Left kidney (tissue), 1 donor: ENCODE measurements at regions not wholly inside any gene's neighbourhood (a gene's known extent, or its start where the extent isn't known, plus 50 kb on each side); places are given as distances from the start of the nearest gene placed in this dataset.
"Not testable (repeated sequence)": the region's sequence is repeated elsewhere in the genome, so short reads cannot be mapped to it uniquely, and the experiment has no call there.

ENCODE experiments used
- DNase-seq: peaks from one replicate; pipeline ENCODE4 v3.0.0-alpha.2; 2013

DNA sequence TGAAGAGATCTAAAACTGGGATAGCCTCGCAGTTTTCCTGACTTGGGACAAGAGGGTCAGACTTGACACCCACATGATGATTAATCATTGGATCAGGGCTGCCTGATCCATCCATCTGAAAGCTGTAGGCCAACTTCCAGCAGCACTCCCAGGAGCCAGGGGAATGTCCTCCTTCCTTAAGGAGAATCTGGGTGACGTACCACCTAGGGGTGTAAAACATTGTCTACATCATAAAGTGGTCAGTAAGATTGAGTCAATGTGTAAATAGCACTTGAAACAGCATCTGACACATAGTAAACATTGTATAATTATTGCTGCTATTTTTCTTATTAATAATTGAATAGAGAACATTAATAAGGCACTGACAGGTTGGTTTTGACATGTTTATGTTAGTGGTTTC, 392.8 kb downstream of the JRKL start:
- DNase-seq, result no peak

DNA sequence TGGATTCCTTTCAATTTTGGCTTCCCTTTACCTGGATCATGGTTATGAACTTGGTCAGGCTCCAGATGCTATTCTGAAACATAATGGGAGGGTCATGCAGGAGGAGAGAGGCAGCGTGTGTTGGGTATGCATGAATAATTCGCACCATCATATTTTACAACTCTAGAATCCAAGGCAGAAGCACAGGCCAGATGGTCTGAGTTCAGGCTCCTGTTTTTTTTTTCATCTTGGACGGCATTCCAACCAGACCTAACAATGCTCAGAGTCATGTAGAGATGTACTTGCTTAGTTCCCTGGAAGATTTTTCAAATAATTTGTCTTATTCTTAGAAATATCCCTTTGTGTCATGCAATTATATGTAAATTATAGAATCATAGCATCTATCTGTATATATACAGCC, 393.5 kb downstream of the JRKL start:
- no peak for DNase-seq

DNA sequence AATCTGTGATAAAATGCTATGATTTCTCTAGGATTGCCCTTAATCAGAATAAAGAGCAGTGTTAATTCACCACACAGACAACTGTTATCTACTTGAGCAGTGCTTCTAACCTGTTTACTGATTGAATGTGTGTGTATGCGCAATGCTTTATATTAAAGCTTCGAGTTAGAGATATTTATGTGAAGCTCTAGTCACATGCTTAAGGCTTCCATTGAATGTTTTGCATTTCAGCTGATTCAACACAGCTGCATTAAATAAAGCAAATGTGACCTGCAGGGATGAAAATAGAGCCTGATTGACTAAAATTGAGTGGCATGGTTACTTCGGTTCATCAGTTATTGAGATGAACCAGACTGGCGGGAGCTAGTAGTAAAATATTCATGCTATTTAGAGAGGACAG, 395.3 kb downstream of the JRKL start:
- peak; percentile 5 for DNase-seq

DNA sequence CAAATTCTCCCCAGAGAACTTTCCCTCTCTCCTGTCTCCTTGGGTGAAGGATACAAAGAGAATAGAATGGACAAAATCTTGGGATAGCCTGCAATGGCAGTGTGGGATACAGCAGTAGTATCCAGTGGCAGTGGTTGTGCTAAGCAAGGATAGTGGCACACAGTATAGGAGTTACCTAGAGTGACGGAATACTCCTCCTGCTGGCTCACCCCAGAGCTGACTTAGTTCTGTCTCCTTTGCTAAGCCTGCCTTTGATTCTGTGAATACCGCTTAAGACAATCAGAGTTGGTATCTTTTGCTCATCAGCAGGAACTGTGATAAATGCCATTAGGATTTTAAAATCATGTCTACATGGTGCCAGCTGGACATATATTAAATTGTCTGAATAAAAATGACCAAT, 404.3 kb downstream of the JRKL start:
- no peak for DNase-seq

DNA sequence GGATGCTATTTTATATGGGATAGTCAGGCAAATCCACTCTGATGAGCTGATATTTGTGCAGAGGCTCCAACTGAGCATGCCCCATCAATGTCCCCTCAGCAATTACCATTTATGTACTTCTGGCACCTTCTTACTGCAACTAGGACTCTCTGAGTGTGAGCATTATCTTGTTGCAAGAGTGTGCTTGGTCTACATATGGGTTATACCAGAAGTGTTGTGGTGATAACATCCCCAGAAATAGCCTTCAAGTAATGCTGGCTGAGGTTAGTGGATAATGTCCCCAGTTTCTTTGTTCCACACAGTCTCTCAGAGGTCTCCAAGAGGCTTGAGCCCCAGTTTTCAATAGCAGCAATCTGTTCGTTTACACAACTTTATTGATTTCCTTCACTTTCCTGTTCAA, 408.6 kb downstream of the JRKL start:
- no peak for DNase-seq

DNA sequence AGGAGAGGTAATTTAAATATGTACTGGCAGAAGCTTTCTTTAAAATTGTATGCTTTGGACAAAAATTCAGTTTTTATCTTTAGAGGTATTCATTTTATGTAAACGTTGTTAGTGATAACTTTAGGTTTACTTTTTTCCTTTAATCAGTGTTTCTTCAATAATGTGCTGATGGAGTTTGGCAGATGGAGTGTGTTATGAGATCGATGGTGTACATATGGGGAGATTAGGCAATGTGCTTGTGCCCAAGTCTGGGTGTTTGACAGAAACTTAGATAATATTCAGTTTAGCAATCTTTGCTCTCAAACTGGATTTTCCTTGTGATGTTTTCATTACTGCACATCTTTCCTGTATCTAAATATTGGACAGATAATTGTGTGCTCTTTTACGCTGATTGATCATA, 425.4 kb downstream of the JRKL start:
- no peak for DNase-seq

DNA sequence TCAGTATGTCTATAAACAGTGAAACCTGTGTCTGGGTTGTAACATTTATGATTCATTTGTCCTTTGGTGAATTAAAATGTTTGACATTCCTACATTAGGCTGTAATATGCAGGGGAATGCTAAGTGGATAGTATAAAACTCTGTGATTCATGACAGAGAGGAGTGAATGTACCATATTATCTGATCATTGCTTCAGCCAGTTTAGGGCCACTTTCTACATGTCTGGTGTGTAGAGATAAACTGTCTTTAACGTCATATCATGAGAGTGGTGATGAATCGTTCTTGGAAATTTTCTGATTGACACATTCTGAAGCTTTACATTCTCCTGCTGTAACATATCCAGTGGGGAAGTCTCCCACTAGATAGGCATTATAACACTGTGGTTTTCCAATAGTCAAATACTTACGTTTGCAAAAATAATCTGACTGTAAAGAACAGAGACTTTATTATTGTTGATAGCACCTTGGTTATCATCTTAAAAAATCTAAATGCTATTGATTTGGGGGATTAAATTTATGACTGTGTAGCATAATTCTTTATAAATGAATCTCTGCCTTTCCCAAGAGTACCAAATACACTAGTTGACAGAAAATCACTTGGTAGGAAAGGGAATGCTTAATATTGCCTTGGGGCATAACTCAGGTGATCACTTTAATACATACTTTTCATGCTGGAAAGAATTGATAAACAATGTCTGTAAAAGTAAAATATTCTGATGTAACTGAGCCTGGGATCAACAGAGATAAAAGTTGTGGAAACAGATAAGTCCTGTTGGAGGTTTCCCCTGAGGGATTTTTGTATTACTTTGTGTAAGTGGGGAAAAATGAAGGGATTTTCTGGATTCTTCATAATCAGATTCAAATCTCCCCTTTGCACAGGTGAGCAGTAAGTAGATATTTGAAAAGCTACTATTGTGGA, 427.9 kb downstream of the JRKL start:
- no peak for DNase-seq

DNA sequence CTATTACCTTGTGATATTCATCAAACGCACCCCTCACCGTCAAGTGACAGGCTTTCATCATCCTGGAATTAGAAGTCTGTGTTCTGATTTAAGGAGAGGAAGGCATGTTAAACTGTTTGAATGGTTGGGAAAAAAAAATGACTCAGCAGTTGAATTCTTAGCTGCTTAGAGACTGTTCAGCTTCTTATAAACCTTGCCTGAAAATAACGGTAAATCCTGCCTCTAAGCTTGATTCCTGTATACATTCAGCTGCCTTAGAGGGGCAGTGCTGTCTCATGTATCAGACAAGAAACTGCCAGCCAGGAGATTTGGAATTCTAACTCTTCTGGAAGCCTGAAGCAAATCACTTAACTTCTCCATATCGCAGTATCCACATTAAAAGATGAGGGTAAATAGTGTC, 437.4 kb downstream of the JRKL start:
- peak; percentile 42 for DNase-seq

DNA sequence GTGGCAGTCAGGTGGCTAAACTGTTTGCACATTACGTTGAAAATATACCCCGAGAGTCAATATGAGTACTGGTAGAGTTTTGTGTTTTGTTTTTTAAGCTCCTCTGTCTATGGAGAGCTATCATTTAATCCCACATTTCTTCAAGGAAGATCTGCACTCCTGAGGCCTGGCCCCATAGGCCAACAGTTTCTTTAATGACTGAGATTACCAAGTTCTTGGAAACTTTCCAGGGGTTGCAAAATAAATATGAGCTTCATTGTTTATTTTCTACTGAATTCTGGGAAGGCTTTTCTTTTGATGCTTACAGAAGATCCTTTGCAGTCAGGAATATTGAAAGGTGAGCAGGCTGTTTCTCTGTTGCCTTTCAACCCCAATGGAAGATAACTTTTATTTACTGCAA, 452.0 kb downstream of the JRKL start:
- DNase-seq, result no peak

DNA sequence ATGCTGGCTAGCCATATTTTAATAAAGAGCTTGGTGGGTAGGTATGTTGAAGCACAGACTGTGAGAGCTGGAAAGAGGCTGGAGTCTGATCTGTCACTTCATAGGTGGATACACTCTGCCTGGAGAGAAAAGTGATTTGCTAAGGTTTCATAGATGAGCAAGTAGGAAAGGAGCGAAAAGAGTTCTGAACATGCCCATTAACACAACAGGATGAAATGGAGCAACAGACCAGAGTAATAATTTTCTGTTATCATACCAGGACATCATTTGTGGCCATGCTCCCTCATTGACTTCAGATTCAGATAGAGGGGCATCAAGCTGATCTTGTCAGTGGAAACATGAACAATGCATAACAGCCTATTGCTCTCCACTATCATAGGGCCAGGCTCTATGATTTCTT, 452.9 kb downstream of the JRKL start:
- DNase-seq, result no peak

DNA sequence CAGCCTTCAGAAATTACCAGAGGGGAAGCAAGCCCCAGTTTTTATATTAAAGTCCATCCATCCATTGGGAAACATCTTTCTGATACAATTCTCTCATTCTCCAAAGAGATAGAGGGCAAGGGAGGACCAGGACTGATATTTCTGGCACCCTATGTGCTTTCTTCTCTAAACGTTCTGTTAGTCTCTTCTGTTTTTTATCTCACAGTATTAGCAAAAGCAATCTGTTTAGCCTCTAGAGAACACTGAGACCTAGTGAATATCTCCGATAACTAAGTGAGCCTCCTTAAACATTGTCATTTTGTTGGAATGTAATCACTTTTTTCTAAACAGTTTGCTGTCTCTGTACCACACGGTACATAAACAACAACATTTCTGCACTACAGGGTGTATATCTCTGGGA, 464.6 kb downstream of the JRKL start:
- no peak for DNase-seq

DNA sequence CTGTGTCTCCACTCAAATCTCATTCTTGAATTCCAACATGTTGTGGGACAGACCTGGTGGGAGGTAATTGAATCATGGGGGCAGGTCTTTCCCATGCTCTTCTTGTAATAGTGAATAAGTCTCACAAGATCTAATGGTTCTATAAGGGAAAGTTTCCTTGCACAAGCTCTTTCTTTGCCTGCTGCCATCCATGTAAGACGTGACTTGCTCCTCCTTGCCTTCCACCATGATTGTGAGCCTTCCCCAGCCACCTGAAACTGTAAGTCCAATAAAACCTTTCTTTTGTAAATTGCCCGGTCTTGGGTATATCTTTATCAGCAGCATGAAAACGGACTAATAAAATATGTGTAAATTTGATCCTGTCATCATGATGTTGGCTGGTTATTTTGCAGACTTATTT, 471.9 kb downstream of the JRKL start:
- not testable (repeated sequence) for DNase-seq

DNA sequence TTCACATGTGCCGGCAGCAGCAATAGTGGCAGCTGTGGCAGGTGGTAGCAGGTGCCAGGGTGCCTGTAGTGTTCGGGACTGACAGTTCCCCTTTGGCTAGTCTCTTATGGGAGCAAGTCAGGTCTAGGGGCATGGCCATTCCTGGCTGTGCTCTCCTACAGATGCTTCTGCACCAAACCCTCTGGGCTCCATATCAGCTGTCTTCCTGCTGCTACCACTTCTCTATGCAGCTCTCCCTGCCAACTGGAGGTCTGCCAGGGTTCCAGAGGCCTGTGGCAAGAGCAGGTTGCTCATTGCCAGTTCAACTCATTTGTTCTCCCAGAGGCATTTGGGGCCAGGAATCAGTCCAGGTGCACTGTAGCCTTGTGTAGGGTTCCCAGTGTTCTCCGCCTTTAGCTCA, 473.7 kb downstream of the JRKL start:
- DNase-seq, result no peak

DNA sequence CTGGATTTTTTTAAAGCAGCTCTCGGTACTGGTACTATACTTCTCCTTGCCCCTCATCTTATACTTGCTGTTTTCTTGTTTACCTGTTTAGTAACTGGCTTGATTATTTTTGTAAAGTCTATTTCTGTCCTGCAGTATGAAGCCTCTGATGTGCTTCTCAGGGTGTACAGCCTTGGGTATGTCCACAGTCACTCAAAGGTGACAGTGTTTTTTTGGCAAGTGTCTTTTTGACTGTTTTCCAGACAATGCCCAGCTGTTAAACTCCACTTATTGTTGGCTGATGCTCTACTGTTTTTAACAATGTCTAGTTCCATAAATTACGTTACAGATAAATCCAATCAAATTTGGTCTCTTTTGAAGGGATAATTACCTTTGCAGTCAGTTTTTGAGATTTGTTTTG, 475.2 kb downstream of the JRKL start:
- DNase-seq, result no peak

DNA sequence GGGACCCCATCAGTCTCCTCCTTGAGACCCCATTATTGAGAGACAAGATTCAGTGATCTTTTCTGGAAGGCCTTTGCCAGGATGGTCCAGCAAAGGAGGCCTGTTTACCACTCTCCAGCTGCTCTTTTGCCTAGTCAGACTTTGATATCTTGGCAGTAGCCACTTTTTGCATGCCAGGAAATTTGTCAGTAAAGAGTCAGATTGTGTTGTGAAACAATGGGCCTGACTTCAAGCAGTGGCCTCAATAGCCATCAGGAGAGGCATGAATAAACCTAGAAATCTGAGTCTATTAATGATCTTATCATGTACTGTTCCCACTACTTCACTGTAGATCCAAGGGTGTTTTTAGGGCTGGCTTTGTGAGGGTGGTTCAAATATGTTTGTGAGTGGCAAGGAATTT, 479.4 kb downstream of the JRKL start:
- DNase-seq, result no peak

DNA sequence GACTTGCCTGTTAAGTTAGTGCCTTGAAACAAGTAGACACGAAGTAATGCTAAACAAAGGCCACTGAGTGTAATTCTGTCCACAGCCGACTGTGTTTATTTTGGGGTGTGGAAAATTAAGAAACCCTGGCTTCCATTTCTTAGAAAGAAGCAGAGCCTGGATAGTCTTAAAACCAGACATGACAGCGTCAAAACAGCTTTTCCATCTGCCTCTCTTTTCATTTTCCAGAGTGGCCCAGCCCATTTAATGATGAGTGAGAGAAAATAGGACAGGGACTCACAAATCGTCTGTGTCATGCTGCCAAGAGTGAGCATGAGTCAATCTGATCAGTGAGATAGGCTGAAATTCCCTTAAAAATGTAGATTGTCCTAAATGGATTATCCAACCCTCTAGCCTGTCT, 485.9 kb downstream of the JRKL start:
- no peak for DNase-seq

DNA sequence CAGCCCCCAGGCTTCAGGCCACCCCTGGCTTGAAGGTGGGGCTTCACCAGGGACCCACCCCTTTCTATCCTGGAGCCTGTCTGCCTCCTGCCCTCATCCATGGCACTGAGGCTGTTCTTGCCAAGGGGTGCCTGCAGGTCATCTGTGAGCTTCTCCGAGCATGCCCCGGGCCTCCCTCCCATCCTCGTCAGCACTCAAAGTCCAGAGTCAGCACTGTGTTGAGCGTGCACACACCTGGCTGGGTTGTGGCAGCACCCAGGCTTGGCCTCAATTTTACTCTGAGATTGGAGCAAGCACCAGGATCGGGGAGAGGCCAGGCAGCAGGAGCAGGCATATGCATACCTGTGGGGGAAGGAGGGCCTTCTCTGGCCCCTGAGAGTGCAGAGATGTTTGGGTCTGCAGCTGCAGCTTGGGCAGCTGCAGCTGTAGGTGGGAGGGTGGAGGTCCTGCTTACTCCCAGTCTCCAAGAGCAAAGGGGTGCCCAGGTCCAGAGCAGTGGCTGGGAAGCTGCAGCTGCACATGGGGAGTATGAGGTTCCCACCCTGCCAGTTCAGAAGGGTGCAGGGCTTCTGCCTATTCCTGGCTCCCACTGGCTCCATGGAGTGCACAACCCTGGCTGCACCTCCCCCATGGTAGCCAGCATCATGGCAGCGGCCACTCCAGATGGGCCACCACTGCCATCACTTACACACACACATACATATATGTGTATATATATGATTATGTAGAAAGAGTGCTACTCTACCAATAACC, 488.7 kb downstream of the JRKL start:
- DNase-seq, result no peak

DNA sequence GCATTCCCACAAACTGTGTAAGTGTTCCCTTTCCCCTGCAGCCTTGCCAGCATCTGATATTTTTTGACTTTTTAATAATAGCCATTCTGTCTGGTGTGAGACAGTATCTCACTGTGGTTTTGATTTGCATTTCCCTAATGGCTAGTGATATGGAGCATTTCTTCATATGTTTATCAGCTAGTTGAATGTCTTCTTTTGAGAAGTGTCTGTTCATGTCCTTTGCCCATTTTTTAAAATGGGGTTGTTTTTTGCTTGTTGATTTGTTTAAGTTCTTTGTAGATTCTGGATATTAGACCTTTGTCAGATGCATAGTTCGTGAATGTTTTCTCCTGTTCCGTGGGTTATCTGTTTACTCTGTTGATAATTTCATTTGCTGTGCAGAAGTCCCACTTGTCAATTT, 492.8 kb downstream of the JRKL start:
- DNase-seq, result not testable (repeated sequence)

DNA sequence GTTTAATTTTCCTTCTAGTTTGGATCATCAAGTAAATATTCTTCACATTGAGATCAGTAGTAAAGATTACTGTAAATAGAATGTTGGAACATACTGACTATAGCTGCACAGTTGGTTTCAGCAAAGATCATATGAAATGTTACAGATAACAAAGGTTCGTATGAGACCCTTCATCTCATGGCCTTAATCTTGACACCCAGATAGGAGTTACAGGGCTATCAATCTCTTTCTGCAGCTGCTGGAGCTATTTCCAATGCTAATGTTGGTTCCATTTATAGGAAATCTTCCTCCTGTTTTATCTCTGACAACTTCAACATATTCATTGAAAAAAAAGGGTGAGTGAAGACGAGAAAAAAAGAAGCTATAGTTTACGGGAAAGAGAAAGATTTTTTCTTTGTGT, 495.6 kb downstream of the JRKL start:
- no peak for DNase-seq

DNA sequence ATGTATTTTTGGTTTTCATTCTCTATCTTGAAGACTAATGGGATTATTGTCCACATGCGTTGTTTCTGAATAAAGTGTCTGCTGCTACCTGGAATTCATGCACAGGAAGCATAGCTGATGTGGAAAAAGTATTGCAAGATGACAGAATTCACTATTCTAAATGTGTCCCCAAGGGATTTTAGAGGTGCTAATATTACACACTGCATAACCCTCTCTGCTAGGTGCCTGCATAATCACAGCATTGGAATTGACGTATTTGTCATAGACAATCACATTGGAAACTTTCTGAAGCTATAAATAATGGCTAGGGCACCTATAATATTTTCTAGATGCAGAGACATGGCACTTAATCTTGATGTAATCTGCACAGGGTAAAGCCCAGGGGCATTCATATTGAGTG, 496.1 kb downstream of the JRKL start:
- DNase-seq, result no peak

DNA sequence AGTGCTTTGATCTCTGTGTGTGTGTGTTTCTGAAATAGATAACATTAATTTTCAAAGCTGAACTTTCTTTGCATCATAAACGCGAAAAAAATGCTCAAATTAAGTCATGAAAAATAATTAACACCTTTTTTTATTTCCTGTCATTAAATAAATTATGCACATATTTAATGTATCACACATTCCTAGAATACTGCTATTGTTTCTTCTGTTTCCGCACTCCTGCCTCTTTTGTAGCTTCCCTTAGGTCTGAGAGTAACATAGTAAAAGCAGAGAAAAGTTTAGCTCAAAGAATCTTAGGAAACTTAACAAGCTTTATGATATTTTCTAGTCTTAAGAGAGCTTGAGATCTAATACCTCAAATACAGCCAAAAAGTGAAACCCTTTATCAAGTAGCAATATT, 504.2 kb downstream of the JRKL start:
- DNase-seq, result no peak

DNA sequence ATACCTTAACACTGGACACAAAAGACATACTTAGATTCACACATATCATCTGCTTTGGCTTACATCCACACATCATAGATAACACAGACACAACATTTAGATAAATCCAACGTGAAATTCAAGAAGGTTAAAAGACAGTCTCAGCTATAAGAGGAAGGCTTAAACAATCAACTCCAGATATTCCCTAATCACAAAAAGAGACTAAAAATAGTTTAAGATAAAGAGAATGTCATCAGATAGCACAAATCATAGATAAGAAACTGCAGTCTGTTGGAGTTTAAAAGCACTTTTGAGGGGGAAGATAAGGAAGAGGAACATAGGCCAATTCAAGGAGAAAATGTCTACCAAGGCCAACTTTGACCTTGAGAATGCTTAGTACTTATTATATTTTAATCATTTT, 504.8 kb downstream of the JRKL start:
- DNase-seq, result no peak

DNA sequence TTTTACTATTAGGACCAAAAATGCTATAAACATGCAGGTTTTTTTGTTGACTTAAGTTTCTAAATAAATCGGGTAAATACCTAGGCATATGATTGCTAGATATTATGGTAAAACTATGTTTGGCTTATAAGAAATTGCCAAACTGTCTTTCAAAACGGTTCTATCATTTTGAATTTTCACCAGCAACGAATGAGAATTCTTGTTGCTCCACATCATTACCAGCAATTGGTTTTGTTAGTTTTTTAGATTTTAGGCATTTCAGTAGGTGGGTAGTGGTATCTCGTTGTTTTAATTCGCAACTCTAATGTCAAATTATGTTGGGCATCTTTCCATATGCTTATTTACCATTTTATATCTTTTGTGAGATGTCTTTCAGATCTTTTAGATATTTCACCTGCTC, 510.2 kb downstream of the JRKL start:
- DNase-seq, result no peak

DNA sequence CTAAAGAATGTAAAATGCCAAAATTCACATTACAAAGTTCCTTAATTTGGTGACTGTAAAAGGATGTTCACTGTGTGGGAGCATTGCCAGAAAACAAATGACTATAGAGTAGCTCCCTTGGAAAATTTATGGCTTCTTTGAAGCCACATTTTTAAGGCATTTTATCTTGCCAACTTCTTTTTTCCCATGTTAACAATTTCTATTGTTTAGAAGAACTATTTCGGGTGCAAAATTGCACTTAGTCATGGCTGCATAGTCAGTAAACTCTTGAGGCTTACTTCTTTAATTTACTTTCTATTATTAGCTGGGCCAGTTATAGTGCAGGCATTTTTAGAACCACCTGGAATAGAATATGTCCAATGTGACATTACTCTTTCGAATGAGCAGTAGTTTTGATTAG, 515.3 kb downstream of the JRKL start:
- DNase-seq, result peak; percentile 7
